ENCODE measurements at regions not wholly inside any gene's neighbourhood (a gene's known extent, or its start where the extent isn't known, plus 50 kb on each side); places are given as distances from the start of the nearest gene placed in this dataset.

GRCh38 chr12:31850268-31850667, 108.9 kb upstream of the RESF1 start:
- Histone ChIP-seq H3K27me3 (no peaks in the 10 kb centered on the region), H3K4me1 (no peaks in the 10 kb centered on the region), H3K27ac (no peak overlapping the region), H3K9me3 (peaks cover 0 to 26% (median 6%) of the 10 kb centered on the region in 4 donors), H3K4me3 (no peak overlapping the region), H3K36me3 (no peaks in the 10 kb centered on the region)
- WGBS, 2 donors: 58 to 62% methylated on average over 3 of the region's 3 CpGs
- no peak for DNase-seq (ENCODE audit: low spot score in 2 of 2)
- TF ChIP-seq POLR2A (IDR thresholded peaks at IDR 0.05): no peak
- no peak for TF ChIP-seq EP300 (IDR thresholded peaks at IDR 0.05)
- TF ChIP-seq CTCF (IDR thresholded peaks at IDR 0.05): no peak

- 80 to 82% methylated on average over 3 of the region's 3 CpGs for WGBS, 2 donors
- H3K4me1 ChIP-seq: no peaks in the 10 kb centered on the region
- no peaks in the 10 kb centered on the region for H3K36me3 ChIP-seq
- no peak for DNase-seq (ENCODE audit: low spot score in 2 of 2)
- TF ChIP-seq CTCF (IDR thresholded peaks at IDR 0.05) (no peak), EP300 (IDR thresholded peaks at IDR 0.05) (no peak), POLR2A (IDR thresholded peaks at IDR 0.05) (no peak)
- no peak overlapping the region for H3K4me3 ChIP-seq
- no peak overlapping the region for H3K27ac ChIP-seq
- H3K27me3 ChIP-seq: no peaks in the 10 kb centered on the region
- H3K9me3 ChIP-seq: peaks cover 0 to 26% (median 6%) of the 10 kb centered on the region in 4 donors
Measured at GRCh38 chr12:31849090-31849687, 110.0 kb upstream of the RESF1 start.

- no peak for DNase-seq (ENCODE audit: low spot score in 2 of 2)
- H3K4me3 ChIP-seq: no peak overlapping the region
Measured at GRCh38 chr12:31846405-31846804, 112.8 kb upstream of the RESF1 start.

GRCh38 chr12:31845613-31846322, 113.4 kb upstream of the RESF1 start:
- no peaks in the 10 kb centered on the region for H3K4me1 ChIP-seq
- TF ChIP-seq POLR2A (IDR thresholded peaks at IDR 0.05): no peak
- no peak for TF ChIP-seq EP300 (IDR thresholded peaks at IDR 0.05)
- TF ChIP-seq CTCF (IDR thresholded peaks at IDR 0.05): no peak
- 82 to 83% methylated on average over 6 of the region's 6 CpGs for WGBS, 2 donors
- DNase-seq (ENCODE audit: low spot score in 2 of 2): no peak
- H3K9me3 ChIP-seq: peaks cover 0 to 26% (median 6%) of the 10 kb centered on the region in 4 donors
- no peak overlapping the region for H3K4me3 ChIP-seq
- H3K27ac ChIP-seq: no peak overlapping the region
- H3K36me3 ChIP-seq: no peaks in the 10 kb centered on the region
- no peaks in the 10 kb centered on the region for H3K27me3 ChIP-seq

More at GRCh38 chr12:31846405-31846804, 112.8 kb upstream of the RESF1 start:
- Histone ChIP-seq H3K27me3 (no peaks in the 10 kb centered on the region), H3K4me1 (no peaks in the 10 kb centered on the region), H3K36me3 (no peaks in the 10 kb centered on the region), H3K27ac (no peak overlapping the region), H3K9me3 (peaks cover 0 to 26% (median 6%) of the 10 kb centered on the region in 4 donors)
- TF ChIP-seq POLR2A (IDR thresholded peaks at IDR 0.05) (no peak), CTCF (IDR thresholded peaks at IDR 0.05) (no peak)

- Histone ChIP-seq H3K4me3 (no peak overlapping the region), H3K36me3 (no peaks in the 10 kb centered on the region), H3K27me3 (no peaks in the 10 kb centered on the region), H3K4me1 (no peaks in the 10 kb centered on the region), H3K9me3 (peaks cover 0 to 5% (median 0%) of the 10 kb centered on the region in 4 donors), H3K27ac (no peak overlapping the region)
- 74 to 85% methylated on average over 6 of the region's 6 CpGs for WGBS, 2 donors
- TF ChIP-seq CTCF (IDR thresholded peaks at IDR 0.05) (no peak), POLR2A (IDR thresholded peaks at IDR 0.05) (no peak), EP300 (IDR thresholded peaks at IDR 0.05) (no peak)
- DNase-seq (ENCODE audit: low spot score in 2 of 2): no peak
Measured at GRCh38 chr12:31843398-31844095, 114.7 kb upstream of the AMN1 start.

Measured in tibial nerve (tissue), 4 donors.